HG02759 (cell line): ENCODE measurements at regions not wholly inside any gene's neighbourhood (a gene's known extent, or its start where the extent isn't known, plus 50 kb on each side); places are given as distances from the start of the nearest gene placed in this dataset.
"Not testable (repeated sequence)": the region's sequence is repeated elsewhere in the genome, so short reads cannot be mapped to it uniquely, and the experiment has no call there.

Experiments used
- ATAC-seq: cut with Tn5 transposase; IDR thresholded peaks from one replicate; pipeline ENCODE4 v1.9.1; 2021; ENCODE audit warnings: mild to moderate bottlenecking, moderate library complexity; ENCODE audit not compliant: unreplicated experiment

DNA sequence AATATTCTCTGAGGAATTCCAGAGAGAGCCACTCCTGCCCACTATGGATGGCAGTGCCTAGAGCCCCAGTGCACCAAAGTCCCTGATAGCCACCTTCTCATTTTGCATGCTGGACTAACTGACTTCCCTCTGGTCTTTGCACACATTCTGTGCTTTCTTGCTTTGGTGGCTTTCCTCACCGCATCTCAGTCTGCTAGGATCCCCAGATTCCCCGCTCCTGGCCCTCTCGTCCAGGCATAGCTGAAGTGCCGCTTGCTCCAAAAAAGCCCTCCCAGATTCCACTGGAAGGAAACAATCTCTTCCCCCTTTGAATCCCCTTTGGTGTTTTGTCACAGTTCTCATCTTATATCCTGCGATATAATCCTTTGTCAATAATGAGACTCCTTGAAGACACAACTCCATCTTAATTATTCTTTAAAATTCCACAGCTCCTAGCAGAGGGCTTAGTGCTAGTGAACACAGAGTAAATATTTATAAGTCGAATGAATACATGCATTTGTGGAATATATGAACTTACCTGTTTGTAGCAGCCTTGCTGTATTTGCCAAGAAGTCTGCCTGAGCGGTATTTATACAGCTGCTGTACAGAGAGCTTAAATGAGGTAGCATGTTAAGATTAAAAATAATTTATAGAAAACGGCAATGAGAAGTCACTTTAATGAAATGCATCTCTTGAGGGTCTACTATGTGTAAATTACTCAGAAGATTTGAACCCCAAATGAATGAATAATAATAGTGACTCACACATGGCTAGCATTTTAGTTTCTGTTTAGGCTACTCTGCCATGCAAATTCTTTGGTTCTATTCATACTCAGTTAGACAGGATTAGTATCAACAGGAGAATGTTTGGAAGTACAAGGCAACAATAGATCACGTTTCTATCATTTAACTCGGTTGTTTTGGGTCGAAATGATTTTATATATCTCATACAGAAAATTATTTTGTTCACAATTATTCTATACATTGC is 421.9 kb upstream of the TENM3 start:
- ATAC-seq = no peak

GRCh38 chr4:181822005-181822375 is 421.2 kb upstream of the TENM3 start:
- ATAC-seq = no peak

- no peak for ATAC-seq
Measured at GRCh38 chr4:181823183-181823582, 420.0 kb upstream of the TENM3 start.

DNA sequence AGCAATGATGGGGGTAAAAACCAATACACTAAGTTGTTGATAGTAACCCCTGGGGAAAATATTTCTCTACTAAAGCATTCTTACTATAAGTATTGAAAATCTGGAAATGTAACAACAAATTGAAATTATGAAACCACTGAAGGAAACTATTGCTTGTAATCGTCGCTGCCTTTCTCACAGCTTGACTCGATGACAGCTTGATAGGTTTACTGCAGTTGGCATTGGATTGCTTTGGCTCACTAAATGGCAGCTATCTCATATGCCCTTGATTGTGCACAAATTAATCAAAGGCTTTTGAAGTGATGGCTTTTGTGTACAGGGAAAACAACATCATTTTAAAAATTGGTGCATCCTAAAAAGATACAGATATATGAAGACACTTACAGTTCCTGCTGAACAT is 419.6 kb upstream of the TENM3 start:
- ATAC-seq = no peak

- no peak for ATAC-seq
Measured at GRCh38 chr4:181825564-181825963, 417.6 kb upstream of the TENM3 start.

- no peak for ATAC-seq
Measured at GRCh38 chr4:181827246-181827645, 416.0 kb upstream of the TENM3 start.

- no peak for ATAC-seq
Measured at GRCh38 chr4:181830404-181831035, 412.7 kb upstream of the TENM3 start.

GRCh38 chr4:181834071-181834470 is 409.1 kb upstream of the TENM3 start:
- ATAC-seq = no peak

GRCh38 chr4:181835348-181835747 is 407.9 kb upstream of the TENM3 start:
- no peak for ATAC-seq

- no peak for ATAC-seq
Measured at GRCh38 chr4:181838253-181838652, 404.9 kb upstream of the TENM3 start.

DNA sequence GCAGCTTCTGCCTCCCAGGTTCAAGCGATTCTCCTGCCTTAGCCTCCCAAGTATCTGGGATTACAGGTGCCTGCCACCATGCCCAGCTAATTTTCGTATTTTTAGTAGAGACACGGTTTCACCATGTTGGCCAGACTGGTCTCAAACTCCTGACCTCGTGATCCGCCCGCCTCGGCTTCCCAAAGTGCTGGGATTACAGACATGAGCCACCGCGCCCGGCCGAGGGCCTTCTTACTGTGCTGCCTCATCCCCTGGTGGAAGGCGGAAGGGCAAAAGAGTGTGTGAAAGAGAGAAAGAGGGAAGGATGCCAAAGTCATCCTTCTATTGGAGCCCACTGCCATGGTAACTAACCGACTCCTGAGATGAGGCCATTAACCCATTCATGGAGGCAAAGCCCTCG is 399.4 kb upstream of the TENM3 start:
- not testable (repeated sequence) for ATAC-seq

GRCh38 chr4:181845617-181846016 is 397.6 kb upstream of the TENM3 start:
- no peak for ATAC-seq

DNA sequence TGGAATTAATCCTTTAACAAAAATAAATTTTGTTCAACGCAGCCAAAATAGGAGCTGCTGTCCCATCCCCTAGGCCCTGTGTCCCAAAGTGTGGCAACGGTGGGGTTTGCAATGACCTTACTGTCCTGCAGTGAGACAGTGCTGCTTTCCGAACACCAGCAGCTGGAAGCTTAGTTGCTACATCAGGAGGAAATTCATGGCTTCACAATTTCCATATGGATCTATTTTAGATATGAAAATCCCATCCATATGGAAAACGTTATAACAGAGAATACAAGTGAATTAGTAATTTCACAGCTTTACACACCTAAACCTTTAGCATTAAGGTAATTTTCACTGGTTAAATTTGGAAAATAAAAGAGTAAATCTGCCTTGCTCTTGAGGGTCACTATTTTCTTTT is 396.3 kb upstream of the TENM3 start:
- no peak for ATAC-seq

GRCh38 chr4:181848357-181848756 is 394.8 kb upstream of the TENM3 start:
- ATAC-seq = no peak

DNA sequence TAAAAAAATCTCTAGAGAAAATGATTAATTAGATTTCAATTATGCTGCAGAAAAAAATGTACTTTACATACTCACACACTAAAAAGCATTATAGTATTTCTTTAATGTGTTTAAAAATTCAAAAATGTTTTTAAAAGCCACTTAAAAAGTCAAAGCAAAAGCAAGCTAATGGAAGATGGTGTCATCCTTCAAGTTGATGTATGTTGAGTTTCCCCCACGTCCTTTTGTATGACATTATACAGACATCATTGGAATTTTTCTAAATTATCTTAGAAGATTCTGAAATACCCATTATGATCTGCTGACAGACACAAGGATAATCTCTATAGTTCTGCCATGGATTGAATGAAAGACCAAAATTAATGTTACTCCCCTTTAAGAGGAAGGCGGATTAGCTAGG is 393.7 kb upstream of the TENM3 start:
- ATAC-seq = no peak

- ATAC-seq = no peak
Measured at GRCh38 chr4:181853881-181854511, 389.2 kb upstream of the TENM3 start.

GRCh38 chr4:181855307-181855706 is 387.9 kb upstream of the TENM3 start:
- no peak for ATAC-seq

GRCh38 chr4:181857471-181857870 is 385.7 kb upstream of the TENM3 start:
- not testable (repeated sequence) for ATAC-seq

DNA sequence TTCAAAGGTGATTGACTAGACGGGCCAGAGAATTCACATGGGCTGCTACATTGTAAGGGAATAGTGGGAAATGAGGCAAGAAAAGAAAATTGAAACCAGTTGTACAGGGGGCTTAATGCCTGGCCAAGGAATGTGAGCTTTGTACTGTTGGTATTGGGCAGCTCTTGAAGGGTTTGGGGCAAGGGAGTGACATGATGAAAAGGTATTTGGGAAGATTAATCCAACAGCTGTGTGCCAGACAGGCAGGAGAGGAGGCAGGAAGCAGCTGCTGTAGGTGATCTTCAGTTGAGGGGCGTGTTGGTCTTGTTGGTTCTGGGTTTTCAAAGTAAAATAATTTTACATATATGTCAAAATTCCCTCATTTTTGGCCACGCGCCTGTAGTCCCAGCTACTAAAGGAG is 384.5 kb upstream of the TENM3 start:
- ATAC-seq = no peak

GRCh38 chr4:181859439-181859838 is 383.8 kb upstream of the TENM3 start:
- no peak for ATAC-seq

DNA sequence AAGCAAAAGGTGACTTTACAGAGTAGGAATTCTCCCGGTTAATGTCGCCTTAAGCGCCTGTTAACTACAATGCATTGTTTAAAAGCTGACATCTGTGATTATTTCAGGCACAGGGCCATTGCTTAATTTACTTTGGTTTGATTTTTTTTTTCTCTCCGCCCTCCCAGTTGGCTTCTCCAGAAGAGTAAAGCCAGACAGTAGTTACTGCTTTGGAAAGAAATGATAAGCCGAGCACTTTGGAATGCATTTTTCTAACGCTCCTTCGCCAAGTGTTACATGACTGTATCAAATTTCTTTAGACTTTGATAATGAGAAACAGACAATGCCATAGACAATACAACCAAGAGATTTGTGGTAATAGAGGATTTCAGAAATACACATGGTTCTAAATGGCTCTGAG is 383.0 kb upstream of the TENM3 start:
- no peak for ATAC-seq

DNA sequence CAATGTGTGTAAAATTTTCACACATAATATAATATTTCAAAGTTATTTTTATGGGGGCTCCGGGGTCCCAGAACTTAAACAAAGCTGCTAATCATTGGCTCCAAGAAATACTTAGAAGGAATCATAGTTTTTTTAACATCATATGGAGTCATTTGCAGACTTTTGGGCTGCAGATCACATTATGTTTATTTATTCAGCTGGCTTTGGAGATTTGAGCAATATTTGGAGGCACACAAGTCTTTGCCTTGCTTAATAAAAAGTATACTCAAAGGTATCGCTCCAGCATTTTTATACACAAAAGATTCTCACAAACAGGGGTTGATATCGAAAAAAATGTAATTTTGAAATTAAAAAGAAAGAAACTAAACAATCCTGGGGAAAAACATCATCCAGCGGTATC is 382.5 kb upstream of the TENM3 start:
- ATAC-seq = no peak
